ENCODE measurements at regions not wholly inside any gene's neighbourhood (a gene's known extent, or its start where the extent isn't known, plus 50 kb on each side); places are given as distances from the start of the nearest gene placed in this dataset.

DNA sequence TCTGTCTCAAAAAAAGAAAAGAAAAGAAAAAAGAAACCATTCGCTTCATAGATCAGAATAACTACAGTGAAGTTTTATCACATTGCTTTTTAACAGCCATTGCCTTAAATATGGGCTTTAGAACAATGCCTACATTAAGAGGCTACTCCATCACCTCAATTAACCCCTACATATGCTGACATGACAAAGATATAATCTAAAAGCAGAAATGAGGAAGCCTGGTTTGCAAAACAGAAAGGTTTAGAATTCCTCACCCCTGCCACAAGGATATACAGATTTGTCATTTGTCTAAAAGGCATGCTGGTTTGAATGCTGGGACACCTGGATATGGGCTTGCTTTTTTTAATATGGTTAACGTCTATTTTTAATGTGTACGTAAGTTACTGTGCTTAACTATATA is 1353.0 kb upstream of the C9orf72 start:
- no peak overlapping the region for H3K4me3 ChIP-seq (replicated peaks; ENCODE audit: low read depth, low read length)
- DNase-seq (ENCODE audit: low read depth) = no peak
- TF ChIP-seq, protein P1, sequence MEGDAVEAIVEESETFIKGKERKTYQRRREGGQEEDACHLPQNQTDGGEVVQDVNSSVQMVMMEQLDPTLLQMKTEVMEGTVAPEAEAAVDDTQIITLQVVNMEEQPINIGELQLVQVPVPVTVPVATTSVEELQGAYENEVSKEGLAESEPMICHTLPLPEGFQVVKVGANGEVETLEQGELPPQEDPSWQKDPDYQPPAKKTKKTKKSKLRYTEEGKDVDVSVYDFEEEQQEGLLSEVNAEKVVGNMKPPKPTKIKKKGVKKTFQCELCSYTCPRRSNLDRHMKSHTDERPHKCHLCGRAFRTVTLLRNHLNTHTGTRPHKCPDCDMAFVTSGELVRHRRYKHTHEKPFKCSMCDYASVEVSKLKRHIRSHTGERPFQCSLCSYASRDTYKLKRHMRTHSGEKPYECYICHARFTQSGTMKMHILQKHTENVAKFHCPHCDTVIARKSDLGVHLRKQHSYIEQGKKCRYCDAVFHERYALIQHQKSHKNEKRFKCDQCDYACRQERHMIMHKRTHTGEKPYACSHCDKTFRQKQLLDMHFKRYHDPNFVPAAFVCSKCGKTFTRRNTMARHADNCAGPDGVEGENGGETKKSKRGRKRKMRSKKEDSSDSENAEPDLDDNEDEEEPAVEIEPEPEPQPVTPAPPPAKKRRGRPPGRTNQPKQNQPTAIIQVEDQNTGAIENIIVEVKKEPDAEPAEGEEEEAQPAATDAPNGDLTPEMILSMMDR (IDR thresholded peaks at IDR 0.05; ENCODE audit: low read length, missing control alignments) = no peak

DNA sequence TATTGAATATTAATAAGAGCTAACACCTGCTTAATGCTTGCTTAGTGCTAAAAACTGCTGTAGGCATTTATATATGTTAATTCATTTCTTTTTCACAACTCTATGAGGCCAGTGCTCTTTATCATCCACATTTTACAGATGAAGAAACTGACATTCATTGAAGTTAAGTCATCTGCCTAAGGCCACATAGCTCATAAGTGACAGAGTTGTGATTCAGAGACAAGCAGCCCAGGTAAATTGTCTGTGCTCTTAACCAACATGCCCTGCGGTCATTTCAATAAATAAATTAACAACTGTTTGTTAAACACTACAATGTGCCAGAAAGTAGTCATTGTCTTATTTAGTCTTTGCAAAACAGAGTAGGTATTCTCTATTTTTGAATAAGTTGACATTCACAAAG is 1354.4 kb upstream of the C9orf72 start:
- TF ChIP-seq, protein P1 (IDR thresholded peaks at IDR 0.05; ENCODE audit: low read length, missing control alignments) = no peak
- no peak overlapping the region for H3K4me3 ChIP-seq (replicated peaks; ENCODE audit: low read depth, low read length)
- no peak for DNase-seq (ENCODE audit: low read depth)

DNA sequence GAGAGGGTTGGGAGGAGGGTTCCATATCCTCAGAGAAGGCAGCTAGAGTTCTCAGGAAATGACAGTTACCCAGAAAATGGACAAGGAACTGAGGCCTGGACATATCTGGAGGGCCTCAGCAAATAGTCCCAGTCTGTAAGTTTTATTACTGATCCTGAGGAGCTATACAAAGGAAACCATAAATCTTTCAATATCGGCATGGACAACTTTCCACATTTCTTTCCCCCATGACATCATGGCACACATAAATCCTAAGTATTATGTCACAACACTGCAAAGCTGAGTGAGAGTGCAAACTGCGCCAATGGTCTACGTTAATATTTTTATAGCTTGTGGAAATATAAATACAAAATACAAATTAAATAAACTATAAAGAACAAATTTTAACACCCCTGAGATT is 1356.2 kb upstream of the C9orf72 start:
- no peak overlapping the region for H3K4me3 ChIP-seq (replicated peaks; ENCODE audit: low read depth, low read length)
- TF ChIP-seq, protein P1 (IDR thresholded peaks at IDR 0.05; ENCODE audit: low read length, missing control alignments) = no peak
- no peak for DNase-seq (ENCODE audit: low read depth)

DNA sequence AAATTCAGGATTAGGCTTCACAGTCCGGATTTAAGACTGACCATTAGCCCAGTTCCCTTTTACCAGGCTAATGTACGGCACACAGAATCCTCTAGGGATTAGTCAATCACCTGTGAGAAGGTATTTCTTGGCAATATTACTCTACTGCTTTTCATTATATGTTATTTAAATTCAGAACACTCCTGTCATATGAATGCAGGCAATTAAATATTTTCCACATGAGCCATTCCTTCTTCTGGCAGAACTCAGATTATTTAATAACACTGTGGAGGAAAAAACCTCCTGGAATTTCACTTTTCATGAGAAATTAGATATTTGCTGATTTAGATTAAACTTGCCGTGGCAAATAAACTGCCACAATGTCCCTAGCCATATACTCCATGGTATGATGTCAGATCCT is 1357.5 kb upstream of the C9orf72 start:
- TF ChIP-seq, protein P1 (IDR thresholded peaks at IDR 0.05; ENCODE audit: low read length, missing control alignments) = no peak
- no peak for DNase-seq (ENCODE audit: low read depth)
- H3K4me3 ChIP-seq (replicated peaks; ENCODE audit: low read depth, low read length) = no peak overlapping the region

DNA sequence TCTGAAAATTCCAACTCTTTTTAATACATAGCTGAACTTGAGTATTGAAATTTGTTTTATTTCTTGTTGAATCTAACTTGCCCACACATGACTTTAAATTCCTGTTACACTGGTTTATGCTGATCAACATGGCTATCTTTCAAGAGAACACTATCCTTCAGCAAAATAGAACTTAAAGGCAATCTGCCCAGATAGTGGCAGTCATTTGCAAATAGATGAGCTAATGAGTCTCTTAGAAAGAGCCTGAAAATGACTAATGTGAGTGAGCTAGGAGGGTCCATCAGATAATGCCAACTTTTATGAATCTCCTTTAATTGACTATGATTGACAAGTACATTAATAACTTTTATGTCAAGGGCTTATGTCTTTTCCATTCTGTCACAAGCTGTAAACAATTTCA is 1360.8 kb upstream of the C9orf72 start:
- TF ChIP-seq, protein P1 (IDR thresholded peaks at IDR 0.05; ENCODE audit: low read length, missing control alignments) = no peak
- no peak for DNase-seq (ENCODE audit: low read depth)
- H3K4me3 ChIP-seq (replicated peaks; ENCODE audit: low read depth, low read length) = no peak overlapping the region

DNA sequence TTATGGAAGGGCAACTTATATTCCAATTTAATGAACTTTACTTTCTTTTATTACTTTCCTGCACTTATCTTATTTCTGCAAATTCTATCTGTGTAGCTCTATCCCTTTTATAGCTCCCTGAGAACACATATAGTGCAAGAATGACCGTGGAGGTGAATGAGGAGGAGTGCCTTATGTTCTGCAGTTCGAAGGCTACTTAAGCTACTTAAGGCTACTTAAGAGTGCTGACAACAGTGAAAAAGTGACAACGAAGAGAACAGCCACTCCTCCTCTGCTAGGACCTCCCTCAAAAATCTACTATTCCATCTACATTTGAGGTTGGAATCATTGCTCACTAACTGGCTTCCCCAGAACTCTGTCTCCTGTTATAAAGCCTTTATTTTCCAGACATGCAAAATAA is 1365.7 kb upstream of the C9orf72 start:
- TF ChIP-seq, protein P1 (IDR thresholded peaks at IDR 0.05; ENCODE audit: low read length, missing control alignments) = no peak
- no peak for DNase-seq (ENCODE audit: low read depth)
- no peak overlapping the region for H3K4me3 ChIP-seq (replicated peaks; ENCODE audit: low read depth, low read length)

DNA sequence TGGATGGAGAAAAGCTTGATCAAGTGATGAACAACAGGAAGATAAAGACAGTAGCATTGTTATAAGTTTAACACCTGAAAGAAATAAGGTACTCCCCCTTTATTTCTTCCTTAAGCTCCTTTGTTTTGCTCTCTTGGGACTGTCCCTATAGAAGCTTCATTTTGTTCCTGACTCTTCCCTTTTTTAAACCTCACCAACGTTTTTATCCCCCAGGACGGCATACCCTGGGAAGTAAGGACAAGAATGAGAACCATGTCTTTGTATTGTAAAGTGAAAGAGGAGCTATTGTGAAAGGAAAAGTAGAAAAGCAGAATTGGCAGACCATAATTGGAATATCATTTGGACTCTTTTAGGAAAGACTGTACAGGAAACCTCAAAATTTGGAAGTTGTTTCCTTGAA is 1368.6 kb upstream of the C9orf72 start:
- no peak overlapping the region for H3K4me3 ChIP-seq (replicated peaks; ENCODE audit: low read depth, low read length)
- DNase-seq (ENCODE audit: low read depth) = no peak
- TF ChIP-seq, protein P1 (IDR thresholded peaks at IDR 0.05; ENCODE audit: low read length, missing control alignments) = no peak

Data from fibroblast of pulmonary artery (primary cell).